GM21360 (cell line): ENCODE measurements at regions not wholly inside any gene's neighbourhood (a gene's known extent, or its start where the extent isn't known, plus 50 kb on each side); places are given as distances from the start of the nearest gene placed in this dataset.
"Not testable (repeated sequence)": the region's sequence is repeated elsewhere in the genome, so short reads cannot be mapped to it uniquely, and the experiment has no call there.

Experiments
- ATAC-seq: cut with Tn5 transposase; IDR thresholded peaks from one replicate; pipeline ENCODE4 v1.9.1; 2021; ENCODE audit warnings: mild to moderate bottlenecking, moderate library complexity; ENCODE audit not compliant: unreplicated experiment

- ATAC-seq, result no peak
Observed at GRCh38 chr13:66237411-66238062, 992.6 kb downstream of the PCDH9 start.

GRCh38 chr13:66234159-66234558, 996.0 kb downstream of the PCDH9 start:
- no peak for ATAC-seq

GRCh38 chr13:66231958-66232357, 998.2 kb downstream of the PCDH9 start:
- not testable (repeated sequence) for ATAC-seq

GRCh38 chr13:66225072-66225471, 1005.1 kb downstream of the PCDH9 start:
- no peak for ATAC-seq

GRCh38 chr13:66224663-66225062, 1005.5 kb downstream of the PCDH9 start:
- no peak for ATAC-seq

- ATAC-seq, result peak; percentile 67
Observed at GRCh38 chr13:66222926-66223325, 1007.2 kb downstream of the PCDH9 start.

- ATAC-seq, result peak; percentile 61
Observed at GRCh38 chr13:66222127-66222526, 1008.0 kb downstream of the PCDH9 start.

- no peak for ATAC-seq
Observed at GRCh38 chr13:66219506-66219905, 1010.6 kb downstream of the PCDH9 start.

- ATAC-seq, result no peak
Observed at GRCh38 chr13:66218583-66218982, 1011.6 kb downstream of the PCDH9 start.

- no peak for ATAC-seq
Observed at GRCh38 chr13:66216728-66217127, 1013.4 kb downstream of the PCDH9 start.

GRCh38 chr13:66214467-66214866, 1015.7 kb downstream of the PCDH9 start:
- no peak for ATAC-seq

- ATAC-seq, result peak; percentile 77
Observed at GRCh38 chr13:66212511-66212910, 1017.6 kb downstream of the PCDH9 start.

GRCh38 chr13:66210677-66211076, 1019.5 kb downstream of the PCDH9 start:
- ATAC-seq, result no peak

- no peak for ATAC-seq
Observed at GRCh38 chr13:66208589-66208988, 1021.5 kb downstream of the PCDH9 start.

GRCh38 chr13:66207610-66208009, 1022.5 kb downstream of the PCDH9 start:
- no peak for ATAC-seq

- ATAC-seq, result no peak
Observed at GRCh38 chr13:66205807-66206206, 1024.3 kb downstream of the PCDH9 start.

- ATAC-seq, result no peak
Observed at GRCh38 chr13:66200555-66200954, 1029.6 kb downstream of the PCDH9 start.

GRCh38 chr13:66195238-66195637, 1034.9 kb downstream of the PCDH9 start:
- no peak for ATAC-seq

- ATAC-seq, result no peak
Observed at GRCh38 chr13:66189986-66190385, 1040.2 kb downstream of the PCDH9 start.

- ATAC-seq, result no peak
Observed at GRCh38 chr13:66180836-66181235, 1049.3 kb downstream of the PCDH9 start.

GRCh38 chr13:66171920-66172319, 1058.2 kb downstream of the PCDH9 start:
- ATAC-seq, result no peak

GRCh38 chr13:66162470-66162869, 1067.7 kb downstream of the PCDH9 start:
- no peak for ATAC-seq

GRCh38 chr13:66159511-66159910, 1070.6 kb downstream of the PCDH9 start:
- ATAC-seq, result no peak
